ENCODE measurements at regions not wholly inside any gene's neighbourhood (a gene's known extent, or its start where the extent isn't known, plus 50 kb on each side); places are given as distances from the start of the nearest gene placed in this dataset.

- TF ChIP-seq, protein P1, sequence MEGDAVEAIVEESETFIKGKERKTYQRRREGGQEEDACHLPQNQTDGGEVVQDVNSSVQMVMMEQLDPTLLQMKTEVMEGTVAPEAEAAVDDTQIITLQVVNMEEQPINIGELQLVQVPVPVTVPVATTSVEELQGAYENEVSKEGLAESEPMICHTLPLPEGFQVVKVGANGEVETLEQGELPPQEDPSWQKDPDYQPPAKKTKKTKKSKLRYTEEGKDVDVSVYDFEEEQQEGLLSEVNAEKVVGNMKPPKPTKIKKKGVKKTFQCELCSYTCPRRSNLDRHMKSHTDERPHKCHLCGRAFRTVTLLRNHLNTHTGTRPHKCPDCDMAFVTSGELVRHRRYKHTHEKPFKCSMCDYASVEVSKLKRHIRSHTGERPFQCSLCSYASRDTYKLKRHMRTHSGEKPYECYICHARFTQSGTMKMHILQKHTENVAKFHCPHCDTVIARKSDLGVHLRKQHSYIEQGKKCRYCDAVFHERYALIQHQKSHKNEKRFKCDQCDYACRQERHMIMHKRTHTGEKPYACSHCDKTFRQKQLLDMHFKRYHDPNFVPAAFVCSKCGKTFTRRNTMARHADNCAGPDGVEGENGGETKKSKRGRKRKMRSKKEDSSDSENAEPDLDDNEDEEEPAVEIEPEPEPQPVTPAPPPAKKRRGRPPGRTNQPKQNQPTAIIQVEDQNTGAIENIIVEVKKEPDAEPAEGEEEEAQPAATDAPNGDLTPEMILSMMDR (IDR thresholded peaks at IDR 0.05): no peak
- TF ChIP-seq POLR2AphosphoS5 (IDR thresholded peaks at IDR 0.05): no peak
- TF ChIP-seq POLR2A (IDR thresholded peaks at IDR 0.05): no peak
Observed at GRCh38 chr4:1466863-1467165, 60.6 kb upstream of the NKX1-1 start.

All from transverse colon (tissue), 4 donors.